GM18526 (cell line): ENCODE measurements at regions not wholly inside any gene's neighbourhood (a gene's known extent, or its start where the extent isn't known, plus 50 kb on each side); places are given as distances from the start of the nearest gene placed in this dataset.

Source experiments
- POLR2A ChIP-seq: IDR thresholded peaks from 3 replicates; pipeline ENCODE4 v1.6.1; 2011; ENCODE audit not compliant: insufficient read length; ENCODE audit errors: extremely low read depth

DNA sequence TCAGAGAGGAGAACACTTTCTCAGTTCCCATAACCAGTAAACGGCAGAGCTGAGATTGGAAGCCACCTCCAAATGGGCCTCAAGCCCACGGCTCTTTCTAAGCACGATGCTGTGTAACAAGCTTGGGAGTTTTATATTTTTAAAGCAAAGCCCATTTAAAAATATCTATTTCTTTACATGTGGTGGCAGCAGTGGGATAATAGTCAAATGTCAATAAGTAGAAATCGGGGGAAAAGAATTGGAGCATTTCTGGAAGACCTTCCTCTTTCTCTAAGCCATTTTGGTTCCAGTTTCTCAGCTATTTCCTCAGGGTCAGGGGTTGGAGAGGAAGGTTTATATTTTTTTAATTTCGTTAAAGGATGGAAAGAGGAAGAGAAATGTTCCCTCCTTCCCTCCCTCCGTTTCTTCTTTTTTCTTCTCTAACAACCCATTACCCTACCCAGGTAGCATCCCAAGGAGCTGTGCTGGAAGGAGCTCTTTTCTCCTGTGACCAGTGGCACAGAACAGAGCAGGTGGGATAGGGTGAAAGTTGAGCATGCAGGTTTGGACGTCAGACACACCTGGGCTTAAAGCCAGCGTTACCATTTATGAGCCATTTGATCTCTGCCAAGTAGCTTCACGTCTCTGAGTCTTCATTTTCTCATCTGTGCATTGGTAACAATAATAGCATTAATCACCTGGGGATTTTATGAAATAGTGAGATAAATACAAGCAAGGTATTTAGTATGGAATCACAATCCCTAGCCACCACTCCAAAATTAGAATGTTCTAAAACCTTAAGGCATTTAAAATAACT is 515.7 kb downstream of the RPS24 start:
- no peak for TF ChIP-seq POLR2A

DNA sequence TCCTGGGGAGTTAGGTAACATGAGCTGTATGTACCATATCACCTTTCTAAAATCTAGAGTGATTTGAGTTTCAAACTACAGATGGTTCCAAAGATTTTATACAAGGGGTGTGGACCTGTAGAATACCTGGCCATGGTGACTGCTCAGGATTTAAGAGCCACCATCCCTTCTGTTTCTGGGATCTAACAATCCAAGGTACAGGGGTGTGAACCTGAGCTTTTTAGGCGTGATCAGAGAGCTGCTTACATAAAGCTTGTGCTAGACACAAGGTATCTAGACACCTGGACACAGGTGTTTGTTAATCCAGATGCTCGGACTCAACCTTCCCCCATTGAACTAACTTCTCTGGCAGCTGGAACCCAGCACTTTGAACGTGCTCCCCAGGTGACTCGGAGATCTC is 516.4 kb downstream of the RPS24 start:
- no peak for TF ChIP-seq POLR2A

DNA sequence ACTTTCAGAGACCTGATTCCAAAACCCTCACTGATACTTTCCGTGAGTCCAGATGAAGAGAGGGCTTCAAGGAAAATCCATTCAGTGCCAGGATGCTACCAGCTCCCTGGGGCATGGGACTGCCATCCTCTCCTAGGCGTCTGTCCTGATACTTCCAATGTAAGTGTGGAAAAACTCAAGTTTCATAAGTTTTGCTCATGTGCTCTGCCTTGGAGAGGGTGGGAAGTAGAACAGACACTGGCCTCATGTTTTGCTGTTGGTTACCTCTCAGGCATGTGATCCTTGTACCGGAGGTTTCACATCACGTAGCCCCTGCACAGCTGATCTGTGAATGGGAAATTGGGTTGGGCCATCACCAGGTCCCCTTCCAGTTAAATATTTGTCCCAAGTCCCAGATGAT is 517.1 kb downstream of the RPS24 start:
- no peak for TF ChIP-seq POLR2A

DNA sequence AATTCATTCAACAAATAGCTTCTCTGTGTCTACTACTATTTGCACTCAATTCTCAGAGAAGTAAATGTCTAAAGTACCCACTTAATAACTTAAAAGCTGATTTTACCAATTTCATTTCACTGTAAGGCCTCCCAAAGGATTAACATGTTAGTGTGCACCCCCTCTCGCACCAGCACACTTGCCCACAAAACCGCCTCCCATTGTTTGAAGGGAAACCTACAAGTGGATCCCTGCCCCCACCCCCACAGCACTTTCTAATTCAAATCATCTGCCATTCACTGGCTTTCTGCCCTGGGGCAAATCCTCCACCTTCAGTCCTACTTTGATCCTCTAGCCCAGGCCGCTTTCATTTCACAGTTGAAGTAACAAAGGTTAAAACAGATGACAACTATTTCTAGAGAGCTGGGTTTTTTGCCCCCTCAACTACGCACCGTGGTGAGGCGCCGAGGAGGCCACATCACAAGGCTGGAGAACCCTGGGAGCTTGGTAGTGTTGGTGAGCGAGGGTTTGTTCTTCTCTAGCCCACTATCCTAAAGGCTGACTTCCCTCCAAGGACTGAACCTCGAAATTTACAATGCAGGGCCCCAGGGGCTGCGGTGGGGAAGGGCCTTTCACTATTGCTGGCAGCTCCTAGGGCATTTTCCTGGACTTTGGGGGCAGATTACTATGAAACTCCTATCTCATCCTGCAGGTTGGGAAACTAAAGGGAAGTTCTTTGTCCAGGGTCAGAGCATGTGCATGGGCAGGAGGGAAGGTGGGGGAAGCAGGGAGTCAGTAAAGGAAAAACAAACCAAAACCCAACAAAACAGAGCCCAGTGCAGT is 517.4 kb upstream of the ZMIZ1 start:
- no peak for TF ChIP-seq POLR2A

DNA sequence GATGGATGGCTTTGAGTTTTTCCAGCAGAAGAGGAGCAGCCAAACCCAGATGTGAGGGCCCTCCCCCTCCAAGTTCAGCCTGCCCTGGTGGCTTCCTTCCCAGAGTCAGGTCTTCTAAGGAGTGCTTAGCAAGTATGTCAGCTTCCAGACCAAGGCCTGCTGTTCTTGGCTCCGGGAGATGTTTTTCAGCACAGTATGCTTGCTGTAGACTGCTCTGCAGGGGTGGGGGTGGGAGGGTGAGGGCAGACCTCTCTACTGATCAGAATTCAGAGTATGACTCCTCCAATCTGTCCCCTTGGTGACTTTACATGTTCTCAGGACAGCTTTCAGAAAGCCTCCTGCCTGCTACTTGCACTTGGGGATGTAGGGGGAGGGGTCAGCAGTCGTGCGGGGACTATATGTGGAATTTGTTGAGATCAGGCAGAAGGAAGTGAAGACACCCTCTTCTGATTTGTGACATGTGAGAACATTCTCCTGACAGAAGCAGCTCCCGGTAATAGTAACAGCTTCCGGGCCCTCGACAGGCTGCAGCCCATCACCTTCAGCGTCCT is 516.4 kb upstream of the ZMIZ1 start:
- TF ChIP-seq POLR2A = no peak

DNA sequence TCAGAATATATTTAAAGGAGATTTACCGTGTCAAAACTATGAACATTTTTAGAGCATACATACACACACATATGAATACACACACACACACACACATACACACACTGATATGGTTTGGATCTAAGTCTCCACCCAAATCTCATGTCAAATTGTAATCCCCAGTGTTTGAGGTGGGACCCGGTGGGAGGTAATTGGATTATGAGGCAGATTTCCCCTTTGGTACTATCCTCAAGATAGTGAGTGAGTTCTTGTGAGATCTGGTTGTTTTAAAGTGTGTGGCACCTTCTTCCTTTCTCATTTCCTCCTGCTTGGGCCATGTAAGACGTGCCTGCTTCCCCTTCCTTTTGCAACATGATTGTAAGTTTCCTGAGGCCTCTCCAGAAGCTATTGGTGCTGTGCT is 515.0 kb upstream of the ZMIZ1 start:
- TF ChIP-seq POLR2A = no peak

DNA sequence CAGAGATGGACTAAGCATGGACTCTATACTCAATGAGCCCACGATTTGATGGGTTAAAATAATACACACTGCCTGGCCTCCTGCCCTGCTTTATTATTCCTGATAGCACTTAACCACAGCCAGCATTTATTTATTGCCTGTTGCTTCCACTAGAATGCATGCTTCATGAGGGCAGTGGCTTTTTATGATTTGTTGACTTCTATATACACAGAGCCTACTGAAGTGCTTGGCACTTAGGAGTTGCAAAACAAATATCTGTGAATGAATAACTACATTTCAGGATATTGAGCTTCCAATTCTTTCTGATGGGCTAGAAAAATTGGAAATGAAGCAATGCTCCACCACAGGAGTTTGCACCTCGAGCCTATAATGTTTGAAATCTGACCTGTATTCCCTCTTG is 513.6 kb upstream of the ZMIZ1 start:
- TF ChIP-seq POLR2A = no peak

DNA sequence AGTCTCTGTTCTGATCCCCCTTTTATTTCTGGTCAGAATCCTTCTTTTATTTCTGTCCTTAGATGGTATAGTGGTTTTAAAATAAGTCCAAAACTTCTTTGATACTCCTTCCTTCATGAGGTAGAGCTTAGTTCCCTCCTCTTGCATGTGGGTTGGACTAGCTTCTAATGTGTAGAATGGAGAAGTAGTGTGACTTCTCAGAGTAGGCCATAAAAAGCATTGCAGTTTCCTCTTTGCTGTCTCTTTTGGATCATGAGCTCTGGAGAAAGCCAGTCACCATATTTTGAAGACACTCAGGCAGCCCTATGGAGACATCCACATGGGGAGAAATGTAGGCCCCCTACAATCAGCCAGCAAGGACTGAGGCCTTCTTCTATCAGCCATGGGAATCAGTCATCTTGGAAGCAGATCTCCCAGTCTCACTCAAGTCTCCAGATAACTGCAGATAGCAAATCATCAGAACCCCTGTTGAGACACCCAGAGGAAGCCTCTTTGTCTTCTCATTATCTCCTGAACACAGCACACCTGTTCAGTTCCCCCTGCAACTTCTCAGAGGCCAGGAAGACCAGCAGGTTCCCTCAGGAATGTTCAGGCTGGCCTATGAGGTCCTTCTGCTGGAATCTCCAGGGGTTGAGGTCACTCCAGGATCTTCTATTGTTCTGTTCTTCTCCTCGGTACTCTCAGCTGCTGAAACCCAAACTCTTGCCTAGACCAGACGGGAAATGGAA is 511.9 kb upstream of the ZMIZ1 start:
- no peak for TF ChIP-seq POLR2A

DNA sequence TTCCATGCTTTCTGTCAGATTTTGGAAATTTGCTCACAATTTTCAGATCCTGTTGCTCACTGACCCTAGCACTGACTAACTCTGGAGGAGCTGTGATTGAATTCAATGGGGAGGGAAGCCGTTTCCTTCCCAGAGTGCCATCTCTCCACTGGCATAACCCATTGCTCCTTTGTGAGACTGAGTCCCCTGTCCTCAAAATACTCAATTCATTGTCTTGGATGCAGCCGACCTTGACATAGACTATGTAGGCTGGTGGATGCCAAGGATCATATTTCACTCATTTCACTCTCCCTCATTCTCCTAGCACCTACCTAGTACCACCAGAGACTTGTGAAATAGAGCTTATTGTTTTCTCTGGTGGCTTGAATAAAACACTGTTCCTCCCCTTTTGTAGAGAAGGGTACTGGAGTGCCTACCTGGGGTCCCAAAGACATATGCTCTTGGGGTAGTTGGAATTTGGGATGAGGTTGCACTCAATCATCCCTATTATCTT is 511.3 kb upstream of the ZMIZ1 start:
- TF ChIP-seq POLR2A = no peak

DNA sequence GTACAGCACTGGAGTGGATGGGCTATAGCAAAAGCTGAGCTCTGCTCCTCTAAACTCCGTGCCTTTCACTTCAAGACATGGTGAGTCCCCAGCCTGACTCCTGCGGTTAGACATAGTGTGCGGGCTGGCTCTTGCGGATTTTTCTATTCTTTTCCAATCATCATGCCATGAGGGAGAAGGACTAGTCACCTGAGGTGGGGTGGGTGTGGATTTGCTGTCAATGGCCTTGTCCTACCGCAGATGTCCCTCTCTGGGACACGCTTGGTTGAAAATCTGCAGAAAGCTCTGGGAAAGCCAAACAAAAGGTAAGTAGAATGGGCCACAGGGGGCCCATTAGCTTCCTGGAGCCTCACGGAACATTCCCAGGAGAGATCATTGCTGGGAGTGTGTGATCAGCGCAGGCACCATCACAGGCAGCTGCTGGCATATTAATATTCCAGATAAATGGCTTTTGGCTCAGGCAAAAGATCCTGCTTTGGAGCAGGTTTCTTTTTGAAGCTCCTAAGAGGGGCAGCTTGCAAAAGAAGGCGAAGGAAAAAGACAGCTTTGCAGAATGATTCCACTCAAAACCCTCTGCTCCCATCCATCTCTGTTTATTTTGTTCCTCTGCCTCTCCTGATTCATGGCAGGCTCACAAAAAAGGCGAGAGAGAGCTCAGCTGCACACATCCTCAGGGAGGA is 509.0 kb upstream of the ZMIZ1 start:
- no peak for TF ChIP-seq POLR2A

DNA sequence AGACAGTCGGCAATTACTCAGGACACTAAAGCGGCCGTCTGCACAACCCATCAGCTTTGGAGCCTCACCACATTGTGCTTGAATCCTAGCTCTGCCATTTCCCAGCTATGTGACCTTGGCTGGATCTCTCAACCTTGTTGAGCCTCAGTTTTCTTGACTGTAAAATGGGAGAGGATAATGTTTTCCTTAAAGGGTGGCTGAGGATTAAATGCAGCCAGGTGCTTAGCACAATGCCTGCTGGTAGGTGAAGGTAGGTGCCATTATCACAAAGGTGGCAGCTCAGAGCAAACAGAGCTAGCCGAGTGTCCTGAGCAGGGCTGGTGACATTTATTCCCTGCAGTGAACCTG is 508.5 kb upstream of the ZMIZ1 start:
- TF ChIP-seq POLR2A = no peak

DNA sequence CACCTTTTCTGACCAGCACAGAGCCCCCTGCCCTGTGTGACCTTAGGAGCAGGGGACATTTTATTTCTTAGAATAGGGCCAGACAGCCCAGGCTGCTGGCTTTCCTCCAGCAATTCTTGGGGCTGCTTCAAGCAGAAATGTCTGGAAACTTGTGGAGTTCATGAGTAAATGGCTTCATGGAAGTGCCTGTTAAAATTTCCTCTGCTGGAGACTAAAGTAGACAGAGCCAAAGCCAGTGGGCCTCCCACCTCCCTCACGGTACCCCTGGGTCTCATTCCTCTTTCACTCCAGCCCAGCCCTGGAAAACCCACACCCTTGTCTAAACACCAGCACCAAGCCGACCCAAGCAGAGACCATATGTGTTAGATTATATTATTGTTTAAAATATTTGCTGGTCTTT is 505.5 kb upstream of the ZMIZ1 start:
- TF ChIP-seq POLR2A = no peak

DNA sequence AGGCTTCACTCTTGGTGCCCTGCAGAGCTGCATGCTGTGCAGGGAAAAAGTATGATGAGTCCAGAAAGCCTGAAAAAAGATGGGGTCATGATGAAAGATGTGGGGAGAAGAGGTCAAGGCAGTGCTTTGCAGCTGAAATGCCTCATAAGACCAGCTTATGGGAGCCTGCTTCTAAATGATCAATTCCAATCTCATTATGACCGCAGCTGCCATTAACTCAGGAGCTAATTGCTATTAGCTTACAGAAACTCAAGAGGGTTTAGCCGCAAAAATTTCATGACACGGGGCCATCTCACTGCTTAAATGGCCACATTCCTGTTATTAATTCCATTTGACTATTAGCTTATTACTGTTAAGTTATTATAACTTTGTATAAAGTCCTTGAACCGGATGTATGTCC is 502.9 kb upstream of the ZMIZ1 start:
- no peak for TF ChIP-seq POLR2A

DNA sequence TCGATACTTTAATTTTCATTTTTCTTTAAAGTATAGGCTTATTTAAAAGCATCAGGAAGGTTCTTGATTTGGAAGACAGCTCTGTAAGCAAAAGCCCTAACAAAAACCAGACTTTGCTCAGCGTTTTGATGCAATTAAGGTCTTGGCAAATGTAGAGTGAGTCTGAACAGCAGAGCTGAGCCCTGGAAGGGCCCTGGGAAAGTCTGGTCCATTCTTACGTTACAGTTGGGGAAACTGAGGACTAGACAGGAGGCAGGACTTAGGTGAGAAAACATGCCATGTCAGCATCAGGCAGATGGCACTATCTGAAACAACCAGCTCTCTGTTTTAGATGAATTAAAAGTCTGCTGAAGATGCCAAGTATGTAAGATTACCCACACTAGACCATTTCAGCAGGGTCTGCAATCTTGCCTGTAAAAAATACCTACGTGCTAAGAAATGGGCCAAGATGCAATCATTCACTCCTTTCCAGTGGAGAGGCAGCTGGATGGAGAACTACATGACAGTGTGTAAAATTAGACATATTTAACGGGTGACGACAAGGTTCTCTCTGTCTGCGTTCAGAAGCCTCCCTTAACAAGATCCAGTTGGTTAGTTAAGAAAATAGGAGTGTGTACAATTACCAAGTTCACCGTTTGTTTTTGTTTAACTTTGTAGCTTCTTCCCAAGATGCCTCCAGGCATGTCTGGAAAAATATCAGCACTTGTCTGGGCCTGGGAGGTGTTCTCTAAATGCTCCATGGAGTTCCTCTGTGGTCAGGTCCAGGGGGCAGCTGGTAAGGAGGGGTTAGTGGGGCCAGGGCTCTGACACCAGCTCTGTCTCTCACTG is 502.3 kb upstream of the ZMIZ1 start:
- no peak for TF ChIP-seq POLR2A
